ENCODE measurements at regions not wholly inside any gene's neighbourhood (a gene's known extent, or its start where the extent isn't known, plus 50 kb on each side); places are given as distances from the start of the nearest gene placed in this dataset.

- TF ChIP-seq CTCF (IDR thresholded peaks at IDR 0.05) (no peak), POLR2A (IDR thresholded peaks at IDR 0.05) (no peak)
These were observed 137.5 kb upstream of the CCDC54 start for GRCh38 chr3:107239703-107240102.

All from body of pancreas (tissue), 4 donors.